Esophagus squamous epithelium (tissue), 5 donors: ENCODE measurements at regions not wholly inside any gene's neighbourhood (a gene's known extent, or its start where the extent isn't known, plus 50 kb on each side); places are given as distances from the start of the nearest gene placed in this dataset.
"Not testable (repeated sequence)": the region's sequence is repeated elsewhere in the genome, so short reads cannot be mapped to it uniquely, and the experiment has no call there.

Experiments
- DNase-seq: peaks from one replicate; lab custom pipeline; 2025; lab: John Stamatoyannopoulos, UW
- H3K27ac ChIP-seq, 4 donors: fragments of 200-600 bp; sonication (generic); one replicate each; pipeline ENCODE4 v1.5.1; 2016 to 2019; ENCODE audit warnings: mild to moderate bottlenecking in 1 of 4
- H3K27me3 ChIP-seq, 4 donors: fragments of 200-600 bp; sonication (generic); 1 replicate in 3 of 4; 2 replicates in 1 of 4; pipeline versions ENCODE4 v1.5.1 to v1.6.0; 2017 to 2021; ENCODE audit warnings: antibody characterized with exemption in 1 of 4
- H3K36me3 ChIP-seq, 3 donors: fragments of 200-600 bp; sonication (generic); one replicate each; pipeline ENCODE4 v1.5.1; 2016 to 2019
- H3K4me1 ChIP-seq, 3 donors: fragments of 200-600 bp; sonication (generic); one replicate each; pipeline ENCODE4 v1.5.1; 2017 to 2019
- H3K4me3 ChIP-seq, 4 donors: fragments of 200-600 bp; sonication (generic); 1 replicate in 3 of 4; 2 replicates in 1 of 4; pipeline ENCODE4 v1.5.1; 2016 to 2019; ENCODE audit warnings: mild to moderate bottlenecking in 2 of 4, moderate library complexity in 1 of 4
- H3K9me3 ChIP-seq, 3 donors: fragments of 200-600 bp; sonication (generic); one replicate each; pipeline ENCODE4 v1.5.1; 2016 to 2019
- POLR2A ChIP-seq, 4 donors: fragments of 450-650 bp; IDR thresholded peaks; one replicate each; pipeline ENCODE4 v1.6.1; 2017; ENCODE audit warnings: antibody characterized with exemption in 4 of 4, mild to moderate bottlenecking in 4 of 4, moderate library complexity in 3 of 4
- WGBS, 2 donors: methylation state at CpG; one replicate each; pipeline ENCODE4 v1.1.5; 2018; 5-methylcytosine and 5-hydroxymethylcytosine counted together
- intact Hi-C: fragments of 100-400 bp; cut with DNase I; formaldehyde crosslinking; loops from one replicate; pipeline ENCODE4 v1.15.0; 2022
- TF ChIP-seq, protein P1 (sequence below), 6 experiments: fragments of 450-650 bp in 4 of 6; fragments of 200-600 bp in 2 of 6; sonication (generic) in 2 of 6; IDR thresholded peaks; one replicate each; pipeline ENCODE4 v1.5.1; 2016 to 2019; ENCODE audit warnings: antibody characterized with exemption in 6 of 6, mild to moderate bottlenecking in 4 of 6, moderate library complexity in 4 of 6
- donor health status: DM: yes; HTN: yes; CAD: no.

DNA sequence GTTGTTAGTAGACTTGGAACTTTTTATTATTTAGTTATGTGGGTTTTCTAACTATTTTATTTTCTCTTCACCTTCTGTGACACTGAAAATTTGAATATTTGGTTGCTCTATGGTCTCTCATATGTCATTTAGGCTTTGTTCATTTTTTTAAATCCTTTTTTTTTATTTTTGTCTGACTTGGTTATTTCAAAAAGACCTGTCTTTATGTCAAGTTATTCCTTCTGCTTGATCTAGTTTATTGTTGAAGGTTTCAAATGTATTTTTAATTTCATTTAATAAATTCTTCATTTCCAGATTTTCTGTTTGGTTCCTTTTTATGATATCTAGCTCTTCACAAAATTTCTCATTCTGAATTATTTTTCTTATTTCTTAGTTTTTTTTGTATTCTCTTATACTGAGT is 160.6 kb upstream of the ATP5MC3 start:
- intact Hi-C loops: no loop called here
- TF ChIP-seq POLR2A (IDR thresholded peaks at IDR 0.05): no peak
- TF ChIP-seq, protein P1, sequence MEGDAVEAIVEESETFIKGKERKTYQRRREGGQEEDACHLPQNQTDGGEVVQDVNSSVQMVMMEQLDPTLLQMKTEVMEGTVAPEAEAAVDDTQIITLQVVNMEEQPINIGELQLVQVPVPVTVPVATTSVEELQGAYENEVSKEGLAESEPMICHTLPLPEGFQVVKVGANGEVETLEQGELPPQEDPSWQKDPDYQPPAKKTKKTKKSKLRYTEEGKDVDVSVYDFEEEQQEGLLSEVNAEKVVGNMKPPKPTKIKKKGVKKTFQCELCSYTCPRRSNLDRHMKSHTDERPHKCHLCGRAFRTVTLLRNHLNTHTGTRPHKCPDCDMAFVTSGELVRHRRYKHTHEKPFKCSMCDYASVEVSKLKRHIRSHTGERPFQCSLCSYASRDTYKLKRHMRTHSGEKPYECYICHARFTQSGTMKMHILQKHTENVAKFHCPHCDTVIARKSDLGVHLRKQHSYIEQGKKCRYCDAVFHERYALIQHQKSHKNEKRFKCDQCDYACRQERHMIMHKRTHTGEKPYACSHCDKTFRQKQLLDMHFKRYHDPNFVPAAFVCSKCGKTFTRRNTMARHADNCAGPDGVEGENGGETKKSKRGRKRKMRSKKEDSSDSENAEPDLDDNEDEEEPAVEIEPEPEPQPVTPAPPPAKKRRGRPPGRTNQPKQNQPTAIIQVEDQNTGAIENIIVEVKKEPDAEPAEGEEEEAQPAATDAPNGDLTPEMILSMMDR (IDR thresholded peaks at IDR 0.05): no peak
- H3K4me3 ChIP-seq: no peak overlapping the region
- no peak overlapping the region for H3K27ac ChIP-seq
- no peak for DNase-seq
- peaks cover 0 to 17% (median 6%) of the 10 kb centered on the region in 3 donors for H3K9me3 ChIP-seq
- H3K4me1 ChIP-seq: no peaks in the 10 kb centered on the region
- H3K27me3 ChIP-seq: no peaks in the 10 kb centered on the region
- no peaks in the 10 kb centered on the region for H3K36me3 ChIP-seq

DNA sequence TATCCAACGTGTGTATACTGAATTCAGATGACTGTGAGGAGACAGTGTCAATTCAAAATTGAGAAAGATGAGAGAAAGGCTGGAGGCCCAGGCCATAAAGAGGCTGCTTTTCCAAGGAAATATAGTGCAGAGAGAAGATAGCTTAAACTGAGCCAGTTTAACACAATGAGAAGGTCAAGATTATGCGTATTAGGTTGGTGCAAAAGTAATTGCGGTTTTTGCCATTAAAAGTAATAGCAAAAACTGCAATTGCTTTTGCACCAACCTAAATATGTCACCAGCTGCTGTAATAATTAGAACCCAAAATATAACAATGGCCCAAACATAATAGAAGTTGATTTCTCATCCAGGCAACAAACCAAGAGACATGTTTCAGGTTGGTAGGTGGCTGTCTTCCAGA is 148.7 kb upstream of the ATP5MC3 start:
- WGBS, 2 donors: 79 to 91% methylated on average over 3 of the region's 3 CpGs
- intact Hi-C loops: no loop called here
- H3K4me3 ChIP-seq: no peak overlapping the region

DNA sequence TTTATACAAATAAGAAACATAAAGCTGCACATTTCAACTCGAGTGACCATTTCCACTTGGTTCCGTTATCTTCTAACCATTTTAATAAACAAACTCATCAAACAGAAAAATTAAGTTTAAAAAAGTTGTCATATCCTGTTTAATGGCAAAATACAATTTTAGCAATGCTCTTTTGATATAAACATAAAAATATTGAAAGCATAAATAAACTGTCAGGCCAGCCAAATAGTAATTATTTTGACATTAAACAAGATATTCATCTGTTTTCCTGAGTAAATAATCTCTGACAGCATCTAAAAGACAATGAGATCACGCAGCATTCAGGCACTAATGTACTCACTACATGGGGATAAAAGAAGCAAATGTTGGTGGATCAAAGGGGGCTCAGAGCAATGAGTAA is 145.3 kb upstream of the ATP5MC3 start:
- Histone ChIP-seq H3K4me3 (no peak overlapping the region), H3K27ac (no peak overlapping the region), H3K9me3 (peaks cover 0 to 9% (median 7%) of the 10 kb centered on the region in 3 donors), H3K4me1 (no peaks in the 10 kb centered on the region), H3K36me3 (no peaks in the 10 kb centered on the region), H3K27me3 (no peaks in the 10 kb centered on the region)
- WGBS, 2 donors: 48 to 53% methylated on average over 3 of the region's 3 CpGs
- intact Hi-C loops: no loop called here
- DNase-seq: no peak
- no peak for TF ChIP-seq POLR2A (IDR thresholded peaks at IDR 0.05)
- TF ChIP-seq, protein P1 (IDR thresholded peaks at IDR 0.05): no peak

More for the DNA sequence above, 148.7 kb upstream of the ATP5MC3 start:
- TF ChIP-seq, protein P1 (IDR thresholded peaks at IDR 0.05): no peak
- no peak for TF ChIP-seq POLR2A (IDR thresholded peaks at IDR 0.05)
- Histone ChIP-seq H3K36me3 (no peaks in the 10 kb centered on the region), H3K27me3 (no peaks in the 10 kb centered on the region), H3K9me3 (peaks cover 0 to 9% (median 7%) of the 10 kb centered on the region in 3 donors), H3K4me1 (no peaks in the 10 kb centered on the region), H3K27ac (no peak overlapping the region)
- no peak for DNase-seq

DNA sequence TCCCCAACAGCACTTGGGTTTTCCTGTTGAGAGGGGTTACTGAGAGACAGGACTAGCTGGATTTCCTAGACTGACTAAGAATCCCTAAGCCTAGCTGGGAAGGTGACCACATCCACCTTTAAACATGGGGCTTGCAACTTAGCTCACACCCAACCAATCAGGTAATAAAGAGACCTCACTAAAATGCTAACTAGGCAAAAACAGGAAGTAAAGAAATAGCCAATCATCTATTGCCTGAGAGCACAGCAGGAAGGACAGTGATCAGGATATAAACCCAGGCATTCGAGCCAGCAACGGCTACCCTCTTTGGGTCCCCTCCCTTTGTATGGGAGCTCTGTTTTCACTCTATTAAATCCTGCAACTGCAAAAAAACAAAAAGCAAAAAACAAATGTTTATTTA is 144.7 kb upstream of the ATP5MC3 start:
- not testable (repeated sequence) for H3K36me3 ChIP-seq

DNA sequence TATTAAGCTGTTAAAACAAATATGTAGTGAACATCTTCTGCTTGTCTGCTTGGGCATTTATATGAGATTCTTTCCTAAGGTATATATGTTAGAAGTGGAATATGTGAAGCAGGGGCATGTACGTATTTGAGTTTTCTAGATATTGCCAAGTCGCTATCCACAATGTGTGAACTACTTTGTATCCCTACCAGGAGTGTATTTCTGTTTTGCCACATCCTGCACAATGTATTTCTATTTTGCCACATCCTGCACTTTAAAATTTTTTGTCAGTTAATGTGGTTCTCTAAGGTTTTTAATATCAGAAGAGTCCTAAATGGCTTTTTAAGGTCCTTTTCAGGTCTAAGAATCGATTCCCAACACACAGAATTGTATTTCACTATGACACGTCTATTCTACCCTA is 141.7 kb upstream of the ATP5MC3 start:
- TF ChIP-seq POLR2A (IDR thresholded peaks at IDR 0.05): no peak
- TF ChIP-seq, protein P1 (IDR thresholded peaks at IDR 0.05): no peak
- H3K9me3 ChIP-seq: peaks cover 0 to 9% (median 7%) of the 10 kb centered on the region in 3 donors
- no peaks in the 10 kb centered on the region for H3K36me3 ChIP-seq
- no peak overlapping the region for H3K27ac ChIP-seq
- H3K4me1 ChIP-seq: no peaks in the 10 kb centered on the region
- 66 to 72% methylated on average over 4 of the region's 4 CpGs for WGBS, 2 donors
- intact Hi-C loops: no loop called here
- no peak overlapping the region for H3K4me3 ChIP-seq
- DNase-seq: no peak
- no peaks in the 10 kb centered on the region for H3K27me3 ChIP-seq

More for the DNA sequence above, 144.7 kb upstream of the ATP5MC3 start:
- H3K4me1 ChIP-seq, DNase-seq, H3K27me3 ChIP-seq, H3K4me3 ChIP-seq, H3K9me3 ChIP-seq, intact Hi-C loops, H3K27ac ChIP-seq: not testable (repeated sequence)
- 49 to 72% methylated on average over 2 of the region's 2 CpGs for WGBS, 2 donors

DNA sequence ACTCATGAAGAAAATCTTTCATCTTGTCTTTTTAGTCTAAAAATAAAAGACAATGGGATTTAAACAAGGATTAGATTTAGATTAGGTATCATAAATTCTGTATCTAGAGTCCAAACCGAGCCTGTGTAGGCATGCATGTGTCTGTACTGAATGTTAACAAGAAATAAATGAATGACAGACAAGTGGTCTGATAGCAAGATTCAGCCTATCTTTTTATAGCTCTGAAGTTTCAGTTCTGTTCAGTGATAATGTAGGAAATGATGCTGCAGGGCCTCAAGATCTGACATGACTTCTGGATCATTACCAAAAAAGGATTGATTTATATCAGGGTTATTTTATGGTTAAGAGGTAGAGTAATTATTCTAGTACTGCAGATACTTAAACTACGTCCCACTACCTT is 137.0 kb upstream of the ATP5MC3 start:
- Histone ChIP-seq H3K9me3 (no peaks in the 10 kb centered on the region), H3K36me3 (no peaks in the 10 kb centered on the region), H3K27me3 (no peaks in the 10 kb centered on the region), H3K4me1 (no peaks in the 10 kb centered on the region), H3K4me3 (no peak overlapping the region), H3K27ac (no peak overlapping the region)
- 46 to 50% methylated on average over 2 of the region's 2 CpGs for WGBS, 2 donors
- intact Hi-C loops: no loop called here
- TF ChIP-seq POLR2A (IDR thresholded peaks at IDR 0.05): no peak
- TF ChIP-seq, protein P1 (IDR thresholded peaks at IDR 0.05): no peak
- DNase-seq: no peak
